ENCODE measurements at regions not wholly inside any gene's neighbourhood (a gene's known extent, or its start where the extent isn't known, plus 50 kb on each side); places are given as distances from the start of the nearest gene placed in this dataset.
"Not testable (repeated sequence)": the region's sequence is repeated elsewhere in the genome, so short reads cannot be mapped to it uniquely, and the experiment has no call there.

DNA sequence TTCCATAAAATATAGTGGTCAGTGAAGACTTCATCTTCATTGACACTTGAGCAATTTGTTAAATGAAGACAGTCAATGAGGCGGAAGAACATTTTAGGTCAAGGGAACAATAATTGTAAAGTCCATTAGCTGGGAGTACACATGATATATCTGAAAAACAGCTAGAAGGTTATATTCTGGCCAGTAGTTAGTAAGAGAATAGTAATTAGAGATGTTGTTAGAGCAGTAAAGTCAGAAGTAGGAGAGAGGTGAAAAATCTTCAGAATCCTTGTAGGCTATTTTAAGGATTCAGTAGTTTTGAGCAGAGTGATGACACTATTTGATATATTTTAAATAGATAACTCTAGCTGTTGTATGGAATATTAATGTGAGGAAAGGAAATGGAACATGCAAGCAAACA, 915.6 kb upstream of the NEGR1 start:
- DNase-seq, result no peak

DNA sequence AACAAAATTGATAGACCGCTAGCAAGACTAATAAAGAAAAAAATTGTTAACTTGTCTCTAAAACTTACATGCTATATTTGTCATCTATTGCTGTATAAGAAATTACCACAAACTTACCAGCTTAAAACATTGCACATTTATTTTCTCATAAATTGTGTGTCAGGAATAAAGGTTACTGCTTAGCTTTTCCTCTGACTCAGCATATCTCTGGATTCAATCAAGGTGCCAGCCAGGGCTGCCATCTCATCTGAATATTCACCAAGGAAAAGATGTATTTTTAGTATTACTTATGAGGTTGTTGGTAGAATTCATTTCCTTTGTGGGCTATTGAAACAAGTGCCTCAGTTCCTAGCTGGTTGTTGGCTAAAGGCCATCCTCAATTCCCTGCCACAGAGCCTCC, 912.6 kb upstream of the NEGR1 start:
- DNase-seq, result no peak

DNA sequence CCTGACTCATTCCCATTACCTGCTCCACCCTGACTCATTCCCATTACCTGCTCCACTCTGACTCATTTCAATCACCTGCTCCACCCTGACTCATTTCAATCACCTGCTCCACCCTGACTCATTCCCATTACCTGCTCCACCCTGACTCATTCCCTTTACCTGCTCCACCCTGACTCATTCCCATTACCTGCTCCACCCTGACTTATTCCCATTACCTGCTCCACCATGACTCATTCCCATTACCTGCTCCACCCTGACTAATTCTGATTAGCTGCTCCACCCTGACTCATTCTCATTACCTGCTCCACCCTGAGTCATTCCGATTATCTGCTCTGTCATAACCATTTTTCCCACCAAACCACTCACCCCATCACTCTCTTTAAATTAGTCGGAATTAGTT, 901.2 kb upstream of the NEGR1 start:
- DNase-seq, result not testable (repeated sequence)

GRCh38 chr1:73181190-73181540, 898.8 kb upstream of the NEGR1 start:
- no peak for DNase-seq

GRCh38 chr1:73180397-73181189, 898.3 kb upstream of the NEGR1 start:
- DNase-seq, result no peak

DNA sequence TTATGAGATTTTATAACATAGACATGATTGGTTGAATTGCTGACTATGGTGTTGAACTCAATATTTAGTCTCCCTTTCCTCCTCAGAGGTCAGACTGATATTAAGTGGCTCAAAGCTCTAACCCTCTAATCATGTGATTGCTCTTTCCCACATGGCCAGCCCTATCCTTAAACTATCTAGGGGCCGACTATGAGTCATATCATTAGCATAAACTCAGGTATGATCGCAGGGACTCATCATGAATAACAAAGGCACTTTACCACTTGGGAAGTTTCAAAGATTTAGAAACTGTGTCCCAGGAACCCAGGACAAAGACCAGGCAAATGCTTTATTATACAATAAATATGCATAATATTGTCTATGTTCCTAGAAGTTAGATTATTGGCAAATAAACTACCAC, 894.6 kb upstream of the NEGR1 start:
- no peak for DNase-seq

DNA sequence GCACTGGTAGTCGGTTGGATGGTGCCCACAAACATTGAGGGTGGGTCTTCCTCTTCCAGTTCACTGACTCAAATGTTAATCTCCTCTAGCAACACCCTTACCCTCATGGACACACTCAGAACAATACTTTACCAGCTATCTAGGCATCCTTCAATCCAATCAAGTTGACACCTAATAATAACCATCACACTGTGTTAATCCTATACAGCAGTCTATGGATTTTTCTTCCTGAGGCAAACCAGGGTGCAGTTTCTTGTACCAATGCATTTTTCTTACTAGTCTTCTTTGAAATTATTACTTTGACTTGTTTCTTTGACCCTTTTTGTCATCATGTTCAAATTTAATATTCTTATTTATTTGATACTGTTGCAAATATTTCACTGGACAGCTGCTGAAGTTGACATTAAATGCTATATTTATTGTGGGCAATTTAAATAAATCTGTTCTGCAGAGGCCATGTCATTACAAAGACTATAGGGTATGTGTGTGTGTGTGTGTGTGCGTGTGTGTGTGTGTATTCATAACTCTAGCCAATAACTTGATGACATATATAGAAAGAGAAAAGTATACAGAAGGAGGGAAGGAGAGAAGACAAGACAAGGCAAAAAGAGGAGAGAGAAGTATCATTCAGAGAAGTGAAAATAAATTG, 884.8 kb upstream of the NEGR1 start:
- DNase-seq, result no peak

DNA sequence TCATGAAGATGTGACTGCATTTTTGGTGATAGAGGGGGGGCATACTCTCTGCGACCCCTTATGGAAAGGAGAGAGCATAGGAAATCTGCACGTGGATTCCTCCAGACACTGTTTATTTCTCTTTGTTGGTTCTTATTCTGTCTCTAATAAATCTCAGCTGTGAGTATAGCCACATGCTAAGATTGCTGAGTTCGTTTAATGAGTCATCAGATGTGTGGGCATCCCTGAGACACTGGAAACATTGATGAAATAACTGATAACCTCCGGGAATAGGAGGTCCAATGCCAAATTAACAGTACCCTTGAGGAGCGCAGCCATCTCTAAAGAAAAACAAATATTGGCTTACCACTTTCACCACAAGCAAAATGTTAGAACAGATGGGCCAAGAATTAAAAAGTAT, 880.2 kb upstream of the NEGR1 start:
- no peak for DNase-seq

GRCh38 chr1:73161418-73161817, 879.1 kb upstream of the NEGR1 start:
- DNase-seq, result no peak

- DNase-seq, result no peak
Measured at GRCh38 chr1:73160759-73161158, 878.4 kb upstream of the NEGR1 start.

- no peak for DNase-seq
Measured at GRCh38 chr1:73144311-73144710, 862.0 kb upstream of the NEGR1 start.

GRCh38 chr1:73136975-73137374, 854.6 kb upstream of the NEGR1 start:
- no peak for DNase-seq

- DNase-seq, result no peak
Measured at GRCh38 chr1:73106931-73107330, 824.6 kb upstream of the NEGR1 start.

- DNase-seq, result no peak
Measured at GRCh38 chr1:73105755-73106154, 823.4 kb upstream of the NEGR1 start.

GRCh38 chr1:73104749-73105148, 822.4 kb upstream of the NEGR1 start:
- no peak for DNase-seq

GRCh38 chr1:73100216-73100615, 817.9 kb upstream of the NEGR1 start:
- no peak for DNase-seq

DNA sequence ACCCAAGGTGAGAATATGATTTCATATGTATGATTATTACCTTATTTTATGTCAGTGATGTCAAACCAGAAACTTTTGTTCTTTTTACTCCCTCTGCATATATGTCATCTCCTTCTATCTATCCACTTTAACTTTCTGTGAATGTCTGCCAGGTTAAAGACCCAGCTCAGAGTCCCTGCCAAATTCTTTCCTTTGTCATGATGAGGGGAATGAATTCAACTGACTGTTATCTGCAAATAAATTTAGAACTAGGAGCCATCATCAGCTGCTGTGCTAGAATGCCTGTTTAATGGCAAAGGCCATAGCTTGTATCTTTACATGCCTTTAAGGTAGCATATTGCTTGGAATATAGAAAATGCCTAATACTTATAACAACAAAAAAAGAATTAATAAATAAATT, 815.6 kb upstream of the NEGR1 start:
- no peak for DNase-seq

DNA sequence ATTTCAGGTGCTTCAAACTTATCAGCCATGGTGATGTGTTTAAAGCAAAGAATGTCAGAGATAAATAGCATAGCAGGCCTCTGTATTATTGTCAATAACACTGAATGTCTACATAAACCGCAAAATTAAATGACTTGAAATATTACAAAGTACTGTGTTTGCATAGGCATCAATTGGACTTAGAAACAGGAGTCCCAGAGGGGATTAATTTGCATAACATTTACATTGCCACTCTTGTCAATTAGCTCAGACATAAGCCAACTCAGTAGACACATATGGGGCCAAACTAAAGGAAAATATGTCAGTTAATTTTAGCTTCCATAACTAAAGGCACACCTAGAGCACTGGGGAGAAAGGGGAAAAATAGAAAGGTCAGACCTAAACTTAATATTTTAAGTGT, 814.5 kb upstream of the NEGR1 start:
- DNase-seq, result no peak

DNA sequence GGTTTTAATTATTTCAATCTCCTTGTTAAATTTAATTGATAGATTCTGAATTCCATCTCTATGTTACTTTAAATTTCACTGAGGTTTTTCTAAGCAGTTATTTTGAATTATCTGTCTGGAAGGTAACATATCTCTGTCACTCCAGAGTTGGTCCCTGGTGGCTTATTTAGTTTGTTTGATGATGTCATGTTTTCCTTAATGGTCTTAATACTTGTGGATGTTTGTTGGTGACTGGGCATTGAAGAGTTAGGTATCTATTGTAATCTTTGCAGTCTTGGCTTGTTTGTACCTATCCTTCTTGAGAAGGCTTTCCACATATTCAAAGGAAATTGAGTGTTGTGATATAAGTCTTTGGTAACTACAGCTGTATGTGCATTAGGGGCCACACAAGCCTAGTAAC, 810.0 kb upstream of the NEGR1 start:
- DNase-seq, result no peak

DNA sequence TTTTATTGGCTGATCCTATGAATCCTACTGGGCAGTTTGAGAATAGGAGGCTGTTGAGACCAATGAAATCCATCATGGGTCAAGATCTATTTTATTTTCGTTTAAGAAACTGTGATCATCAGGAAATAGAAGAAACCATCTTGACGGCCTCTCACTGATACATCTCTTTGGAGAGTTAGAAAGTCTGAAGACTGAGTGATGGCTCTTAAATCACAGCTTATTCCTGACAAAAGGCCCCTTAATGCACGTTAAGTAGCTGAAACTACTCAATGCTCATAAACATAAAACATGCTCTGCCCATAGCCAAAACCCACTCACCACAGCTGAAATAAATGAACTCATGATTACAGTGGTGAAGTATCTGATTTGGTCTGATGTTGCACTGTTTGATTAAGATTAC, 784.5 kb upstream of the NEGR1 start:
- DNase-seq, result no peak

GRCh38 chr1:73065339-73066041, 783.2 kb upstream of the NEGR1 start:
- DNase-seq, result no peak

DNA sequence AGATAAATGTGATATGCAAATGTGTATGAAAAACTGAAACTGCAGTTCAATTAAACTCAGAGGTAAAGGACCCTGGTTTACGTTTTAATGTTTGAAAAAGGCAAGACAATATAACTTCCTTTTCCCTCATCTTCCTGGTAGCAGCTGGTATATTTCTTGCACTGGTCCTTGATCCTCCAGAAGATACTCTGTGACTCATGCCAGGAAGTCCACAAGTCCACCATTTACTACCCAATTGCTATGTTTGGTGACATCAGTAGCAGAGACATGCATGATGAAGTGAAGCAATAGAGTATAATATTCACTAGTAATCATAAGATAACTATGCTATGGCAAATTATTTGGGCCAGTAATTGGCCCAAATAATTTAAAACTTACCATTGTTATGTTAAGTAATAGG, 774.5 kb upstream of the NEGR1 start:
- no peak for DNase-seq

DNA sequence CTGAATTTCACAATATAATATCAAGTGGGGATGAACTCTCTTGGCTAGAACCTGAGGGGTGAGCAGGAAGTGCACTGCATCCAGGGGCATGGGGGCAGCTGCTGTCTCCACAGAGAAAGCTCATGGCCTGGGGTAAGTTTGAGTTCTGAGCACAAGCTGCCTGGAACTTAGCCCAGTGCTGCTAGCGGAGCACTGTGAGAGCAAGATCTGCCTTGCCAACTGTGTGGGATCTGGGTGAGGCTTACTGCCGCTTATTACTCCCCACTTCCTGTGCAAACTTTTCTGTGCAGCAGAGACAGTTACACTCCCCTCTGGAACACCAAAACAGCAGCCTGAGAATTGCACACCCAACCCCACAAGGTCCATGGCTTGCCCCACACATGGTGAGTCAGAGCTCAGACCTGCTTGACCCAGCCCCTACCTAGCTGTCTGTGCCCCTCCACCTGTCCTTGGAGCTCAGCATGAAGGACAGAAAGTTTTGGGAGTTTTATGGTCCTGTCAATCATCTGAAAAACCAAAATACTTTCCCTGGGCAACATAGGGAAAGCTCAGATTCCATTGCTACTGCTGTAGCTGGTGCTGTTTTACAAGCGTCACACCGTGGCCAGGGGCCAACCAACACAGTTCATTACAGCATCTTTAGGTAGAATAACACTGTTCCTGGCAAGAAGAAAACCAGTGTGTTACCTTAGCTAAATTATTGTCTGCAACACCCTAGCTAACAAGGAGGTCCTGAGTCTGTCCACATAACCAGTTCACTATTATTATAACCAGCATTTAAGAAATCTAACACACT, 762.1 kb upstream of the NEGR1 start:
- no peak for DNase-seq
